ENCODE measurements at regions not wholly inside any gene's neighbourhood (a gene's known extent, or its start where the extent isn't known, plus 50 kb on each side); places are given as distances from the start of the nearest gene placed in this dataset.

DNA sequence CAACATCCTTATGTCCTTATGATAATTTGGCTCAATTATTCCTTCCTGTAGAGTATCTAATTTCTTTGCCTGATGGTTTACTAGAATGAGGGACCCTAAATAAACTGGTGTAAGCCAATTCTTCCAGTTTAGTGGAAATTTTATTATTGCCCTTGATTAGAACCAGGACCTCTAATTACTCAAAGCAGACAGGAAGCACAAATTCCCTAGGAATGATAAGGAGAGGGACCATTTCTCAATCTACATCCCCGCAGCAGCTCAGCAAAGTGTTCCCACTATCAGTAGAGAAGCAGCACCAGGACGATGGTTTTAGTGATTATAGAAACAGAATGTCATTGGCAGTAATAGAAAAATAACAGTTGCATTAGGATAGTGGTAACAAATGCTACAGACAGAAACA is 97.1 kb downstream of the PLPPR4 start:
- TF ChIP-seq NFRKB (IDR thresholded peaks at IDR 0.05), result no peak
- TF ChIP-seq FOXK2 (IDR thresholded peaks at IDR 0.05), result no peak
- TF ChIP-seq SP1 (IDR thresholded peaks at IDR 0.05), result no peak
- no peak for TF ChIP-seq HDGF (IDR thresholded peaks at IDR 0.05; ENCODE audit: borderline replicate concordance)
- TF ChIP-seq TARDBP (IDR thresholded peaks at IDR 0.05), result no peak
- TF ChIP-seq ELF4 (IDR thresholded peaks at IDR 0.05), result no peak
- no peak for TF ChIP-seq FOXM1 (IDR thresholded peaks at IDR 0.05; ENCODE audit: borderline replicate concordance)
- TF ChIP-seq SUZ12 (IDR thresholded peaks at IDR 0.05), result no peak
- TF ChIP-seq L3MBTL2 (conservative IDR thresholded peaks at IDR 0.05), result no peak
- no peak for TF ChIP-seq LEF1 (IDR thresholded peaks at IDR 0.05; ENCODE audit: borderline replicate concordance)
- TF ChIP-seq FOXA1 (IDR thresholded peaks at IDR 0.05), result no peak
- TF ChIP-seq ARNT (IDR thresholded peaks at IDR 0.05), result no peak
- TF ChIP-seq BHLHE40 (IDR thresholded peaks at IDR 0.05; ENCODE audit: borderline replicate concordance), result no peak
- no peak for TF ChIP-seq ZNF384 (IDR thresholded peaks at IDR 0.05)
